K562 (cell line): ENCODE measurements at regions not wholly inside any gene's neighbourhood (a gene's known extent, or its start where the extent isn't known, plus 50 kb on each side); places are given as distances from the start of the nearest gene placed in this dataset.

Experiments
- ATF1 ChIP-seq, 2 experiments: fragments of 450-650 bp in 1 of 2; IDR thresholded peaks; 2 replicates each; pipeline ENCODE4 v1.6.1; 2016; ENCODE audit warnings: missing compliant biosample characterization in 1 of 2, missing genetic modification characterization in 1 of 2
- ATF7 ChIP-seq: fragments of 450-650 bp; IDR thresholded peaks from 2 replicates; pipeline ENCODE4 v1.7.1; 2014; ENCODE audit warnings: mild to moderate bottlenecking, moderate library complexity
- CBX3 ChIP-seq, 2 experiments: IDR thresholded peaks; 1 replicate in 1 of 2; 2 replicates in 1 of 2; pipeline ENCODE4 v1.6.1; 2012; ENCODE audit warnings: inconsistent platforms in 2 of 2, low read length in 2 of 2, borderline replicate concordance in 1 of 2, control low read depth in 1 of 2
- ELF4 ChIP-seq: fragments of 450-650 bp; formaldehyde crosslinking; IDR thresholded peaks from 2 replicates; pipeline ENCODE4 v1.4.0; 2022; ENCODE audit warnings: missing genetic modification characterization
- EZH2 ChIP-seq: IDR thresholded peaks from 2 replicates; pipeline ENCODE4 v1.6.1; 2012; ENCODE audit warnings: low read depth, mild to moderate bottlenecking, inconsistent platforms, low read length, borderline replicate concordance
- GATA2 ChIP-seq: sonication (generic); formaldehyde crosslinking; IDR thresholded peaks from 2 replicates; pipeline ENCODE4 v1.4.0; 2020; ENCODE audit warnings: mild to moderate bottlenecking, missing genetic modification reagents
- KLF16 ChIP-seq: IDR thresholded peaks from 2 replicates; pipeline ENCODE4 v1.6.1; 2016; ENCODE audit warnings: antibody characterized with exemption
- MTA2 ChIP-seq: fragments of 450-650 bp; IDR thresholded peaks from 2 replicates; pipeline ENCODE4 v1.6.1; 2016; ENCODE audit warnings: low read depth
- MXI1 ChIP-seq: IDR thresholded peaks from 2 replicates; pipeline ENCODE4 v1.6.1; 2011; ENCODE audit warnings: low read depth, mild to moderate bottlenecking, improper control_type of control experiment, low read length
- MYNN ChIP-seq, 2 experiments: sonication (generic); formaldehyde crosslinking in 1 of 2; IDR thresholded peaks; 2 replicates each; pipeline versions ENCODE4 v1.5.0 to v1.6.1; 2016 to 2020; ENCODE audit warnings: antibody characterized with exemption in 1 of 2, missing genetic modification reagents in 1 of 2
- NFIC ChIP-seq: fragments of 450-650 bp; IDR thresholded peaks from 2 replicates; pipeline ENCODE4 v1.6.1; 2017; ENCODE audit warnings: mild to moderate bottlenecking, inconsistent platforms
- PBX2 ChIP-seq, 2 experiments: IDR thresholded peaks in 1 of 2; conservative IDR thresholded peaks in 1 of 2; 2 replicates each; pipeline ENCODE4 v1.6.1; 2016; ENCODE audit warnings: low read depth in 2 of 2, mild to moderate bottlenecking in 1 of 2, missing compliant biosample characterization in 1 of 2, missing genetic modification characterization in 1 of 2, moderate library complexity in 1 of 2
- PKNOX1 ChIP-seq: fragments of 450-650 bp; IDR thresholded peaks from 2 replicates; pipeline ENCODE4 v1.6.1; 2016
- SFPQ ChIP-seq: fragments of 200-400 bp; formaldehyde crosslinking; IDR thresholded peaks from 2 replicates; pipeline ENCODE4 v1.6.1; 2017; ENCODE audit warnings: mild to moderate bottlenecking, low read depth, low read length, moderate library complexity
- SMARCC2 ChIP-seq: fragments of 450-650 bp; IDR thresholded peaks from 2 replicates; pipeline ENCODE4 v1.6.1; 2017; ENCODE audit warnings: antibody characterized with exemption, moderate library complexity, mild to moderate bottlenecking, low read depth
- SMARCE1 ChIP-seq: fragments of 450-650 bp; IDR thresholded peaks from 2 replicates; pipeline ENCODE4 v1.7.1; 2016; ENCODE audit warnings: mild to moderate bottlenecking
- TAL1 ChIP-seq: fragments of 450-650 bp; IDR thresholded peaks from 2 replicates; pipeline ENCODE4 v1.6.1; 2016; ENCODE audit warnings: mild to moderate bottlenecking
- TRIM24 ChIP-seq, 2 experiments: fragments of 450-650 bp; IDR thresholded peaks; 2 replicates each; pipeline ENCODE4 v1.6.1; 2016
- ZC3H8 ChIP-seq: fragments of 450-650 bp; IDR thresholded peaks from 2 replicates; pipeline ENCODE4 v1.6.1; 2017
- ZNF639 ChIP-seq, 2 experiments: fragments of 200-800 bp in 1 of 2; sonication (Bioruptor generic) in 1 of 2; sonication (generic) in 1 of 2; formaldehyde crosslinking in 1 of 2; IDR thresholded peaks in 1 of 2; conservative IDR thresholded peaks in 1 of 2; 2 replicates each; pipeline versions ENCODE4 v1.5.0 to v1.6.1; 2016 to 2020; ENCODE audit warnings: missing compliant biosample characterization in 1 of 2, missing genetic modification characterization in 1 of 2, missing genetic modification reagents in 1 of 2

GRCh38 chr6:14038467-14039437 is 78.8 kb upstream of the CD83 start (continued):
- TF ChIP-seq SMARCE1 (peak; percentile 90), ZNF639 (CRISPR knock-in tag; conservative IDR thresholded peaks at IDR 0.05 in 1 of 2, IDR thresholded peaks at IDR 0.05 in 1 of 2) (0 out of 4 replicates have a peak, but pooled peaks of 1 of the 2 experiments have one; percentile 35), ATF7 (peak; percentile 59; the same call in 1 of the 2 replicates), TRIM24 (IDR thresholded peaks at IDR 0.05) (peak; percentile 69 to 86), MTA2 (peak; percentile 90), PBX2 (CRISPR knock-in tag; IDR thresholded peaks at IDR 0.05; ENCODE audit: low read depth) (no peak), PBX2 (tag; conservative IDR thresholded peaks at IDR 0.05; ENCODE audit: low read depth) (peak; percentile 92), TAL1 (peak; percentile 94), SFPQ (no peak), ATF1 (CRISPR knock-in tag; IDR thresholded peaks at IDR 0.05) (no peak), ATF1 (tag; IDR thresholded peaks at IDR 0.05) (peak; percentile 57), SMARCC2 (peak; percentile 90), MXI1 (peak; percentile 58; the same call in 1 of the 2 replicates), PKNOX1 (peak; percentile 48; the same call in 1 of the 2 replicates), GATA2 (CRISPR knock-in tag) (peak; percentile 56), KLF16 (peak; percentile 89), MYNN (IDR thresholded peaks at IDR 0.05) (peak; percentile 74; the same call in 1 of the 2 replicates), MYNN (CRISPR knock-in tag; IDR thresholded peaks at IDR 0.05) (no peak), CBX3 (IDR thresholded peaks at IDR 0.05; ENCODE audit: borderline replicate concordance in 1 of 2, low read length in 2 of 2) (peak in 1 of 2 experiments; percentile 77; a peak in 1 of 3 replicates), ZC3H8 (0 out of 2 replicates have a peak, but pooled peaks have one; percentile 51), ELF4 (CRISPR knock-in tag) (no peak), NFIC (peak; percentile 68), EZH2 (no peak)
